Uterus (tissue), 2 donors: ENCODE measurements at regions not wholly inside any gene's neighbourhood (a gene's known extent, or its start where the extent isn't known, plus 50 kb on each side); places are given as distances from the start of the nearest gene placed in this dataset.

Experiments
- CTCF ChIP-seq, 4 experiments: fragments of 200-600 bp in 2 of 4; fragments of 450-650 bp in 2 of 4; sonication (generic) in 2 of 4; IDR thresholded peaks; one replicate each; pipeline ENCODE4 v1.5.1; 2016 to 2019; ENCODE audit warnings: antibody characterized with exemption in 4 of 4, mild to moderate bottlenecking in 2 of 4, moderate library complexity in 1 of 4
- POLR2A ChIP-seq, 2 donors: fragments of 450-650 bp; IDR thresholded peaks; one replicate each; pipeline ENCODE4 v1.6.1; 2016; ENCODE audit warnings: antibody characterized with exemption in 2 of 2, mild to moderate bottlenecking in 1 of 2, moderate library complexity in 1 of 2

- no peak for TF ChIP-seq CTCF (IDR thresholded peaks at IDR 0.05)
- TF ChIP-seq POLR2A (IDR thresholded peaks at IDR 0.05): no peak
Measured at GRCh38 chr22:47653921-47654320, 891.5 kb downstream of the TBC1D22A start.
